ENCODE measurements at regions not wholly inside any gene's neighbourhood (a gene's known extent, or its start where the extent isn't known, plus 50 kb on each side); places are given as distances from the start of the nearest gene placed in this dataset.

DNA sequence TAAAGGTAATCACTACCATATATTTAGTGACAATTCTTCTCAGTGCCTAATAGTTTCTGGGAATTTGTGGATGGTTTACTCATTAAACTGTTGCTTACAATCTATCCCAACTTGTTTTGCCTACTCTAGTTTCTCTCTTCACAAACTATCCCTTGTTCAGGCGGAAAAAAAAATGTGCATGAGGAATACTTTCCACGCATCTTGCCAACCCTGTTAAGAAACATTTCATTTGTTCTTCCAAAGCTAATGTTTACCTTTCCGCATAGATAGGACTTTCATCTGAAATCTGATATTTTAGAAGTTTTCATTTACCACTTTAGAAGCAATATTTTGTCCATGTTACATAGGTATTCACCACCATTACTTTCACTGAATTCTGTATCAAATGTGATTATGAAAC lies 191.9 kb downstream of the MDFIC start:
- ChIA-PET CTCF (no interaction called here), POLR2A (ENCODE audit: low non-redundant PET) (no interaction called here)
- TF ChIP-seq, protein P1, sequence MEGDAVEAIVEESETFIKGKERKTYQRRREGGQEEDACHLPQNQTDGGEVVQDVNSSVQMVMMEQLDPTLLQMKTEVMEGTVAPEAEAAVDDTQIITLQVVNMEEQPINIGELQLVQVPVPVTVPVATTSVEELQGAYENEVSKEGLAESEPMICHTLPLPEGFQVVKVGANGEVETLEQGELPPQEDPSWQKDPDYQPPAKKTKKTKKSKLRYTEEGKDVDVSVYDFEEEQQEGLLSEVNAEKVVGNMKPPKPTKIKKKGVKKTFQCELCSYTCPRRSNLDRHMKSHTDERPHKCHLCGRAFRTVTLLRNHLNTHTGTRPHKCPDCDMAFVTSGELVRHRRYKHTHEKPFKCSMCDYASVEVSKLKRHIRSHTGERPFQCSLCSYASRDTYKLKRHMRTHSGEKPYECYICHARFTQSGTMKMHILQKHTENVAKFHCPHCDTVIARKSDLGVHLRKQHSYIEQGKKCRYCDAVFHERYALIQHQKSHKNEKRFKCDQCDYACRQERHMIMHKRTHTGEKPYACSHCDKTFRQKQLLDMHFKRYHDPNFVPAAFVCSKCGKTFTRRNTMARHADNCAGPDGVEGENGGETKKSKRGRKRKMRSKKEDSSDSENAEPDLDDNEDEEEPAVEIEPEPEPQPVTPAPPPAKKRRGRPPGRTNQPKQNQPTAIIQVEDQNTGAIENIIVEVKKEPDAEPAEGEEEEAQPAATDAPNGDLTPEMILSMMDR (conservative IDR thresholded peaks at IDR 0.05; ENCODE audit: low read depth, low read length), result no peak
- TF ChIP-seq EZH2 (IDR thresholded peaks at IDR 0.05; ENCODE audit: borderline replicate concordance, low read depth, low read length, poor library complexity, severe bottlenecking), result no peak

DNA sequence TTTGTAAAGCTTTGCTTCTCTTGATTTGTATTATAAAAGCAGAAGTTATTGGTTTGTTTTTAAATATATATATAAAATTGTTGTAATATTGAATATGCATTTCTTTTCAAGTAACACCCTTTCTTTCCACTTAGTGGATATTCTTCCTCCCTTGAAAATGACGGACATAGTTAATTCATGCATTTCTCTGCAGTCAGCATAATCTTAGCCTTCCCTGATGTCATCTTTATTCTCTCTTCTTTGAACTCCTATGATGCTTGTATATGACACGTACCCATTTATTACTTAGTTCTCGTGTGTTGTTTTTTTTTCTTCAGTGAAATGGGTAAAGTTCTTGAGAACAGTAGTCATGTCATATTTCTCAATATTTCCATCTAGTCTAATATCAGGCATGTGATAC lies 191.2 kb downstream of the MDFIC start:
- Histone ChIP-seq H3K9me3 (ENCODE audit: low read depth, low read length, poor library complexity, severe bottlenecking) (no peaks in the 10 kb centered on the region), H3K36me3 (ENCODE audit: insufficient read depth, low read length, poor library complexity, severe bottlenecking) (no peaks in the 10 kb centered on the region), H3K4me3 (ENCODE audit: low read depth, low read length, poor library complexity, severe bottlenecking) (no peak overlapping the region), H3K4me1 (ENCODE audit: insufficient read depth, low read length, poor library complexity, severe bottlenecking) (no peaks in the 10 kb centered on the region), H3K27me3 (replicated peaks; ENCODE audit: insufficient read depth, low read depth, low read length, poor library complexity) (no peaks in the 10 kb centered on the region), H3K27ac (ENCODE audit: low read depth, low read length, poor library complexity, severe bottlenecking) (no peak overlapping the region)
- no TSS peak for BruUV-seq (replicated peaks)
- CTCF ChIA-PET, result no interaction called here
- POLR2A ChIA-PET (ENCODE audit: low non-redundant PET), result no interaction called here
- intact Hi-C loops (cut with micrococcal nuclease; ENCODE audit: unreplicated experiment), result no loop called here
- no peak for TF ChIP-seq EZH2 (IDR thresholded peaks at IDR 0.05; ENCODE audit: borderline replicate concordance, low read depth, low read length, poor library complexity, severe bottlenecking)
- TF ChIP-seq, protein P1 (conservative IDR thresholded peaks at IDR 0.05; ENCODE audit: low read depth, low read length), result no peak
- DNase-seq (ENCODE audit: low spot score), result no peak

More for the DNA sequence above, 191.9 kb downstream of the MDFIC start:
- H3K27ac ChIP-seq (ENCODE audit: low read depth, low read length, poor library complexity, severe bottlenecking), result no peak overlapping the region
- no peaks in the 10 kb centered on the region for H3K4me1 ChIP-seq (ENCODE audit: insufficient read depth, low read length, poor library complexity, severe bottlenecking)
- no peaks in the 10 kb centered on the region for H3K36me3 ChIP-seq (ENCODE audit: insufficient read depth, low read length, poor library complexity, severe bottlenecking)
- no TSS peak for BruUV-seq (replicated peaks)
- intact Hi-C loops (cut with micrococcal nuclease; ENCODE audit: unreplicated experiment), result no loop called here
- no peaks in the 10 kb centered on the region for H3K27me3 ChIP-seq (replicated peaks; ENCODE audit: insufficient read depth, low read depth, low read length, poor library complexity)
- H3K9me3 ChIP-seq (ENCODE audit: low read depth, low read length, poor library complexity, severe bottlenecking), result no peaks in the 10 kb centered on the region
- DNase-seq (ENCODE audit: low spot score), result no peak
- no peak overlapping the region for H3K4me3 ChIP-seq (ENCODE audit: low read depth, low read length, poor library complexity, severe bottlenecking)

DNA sequence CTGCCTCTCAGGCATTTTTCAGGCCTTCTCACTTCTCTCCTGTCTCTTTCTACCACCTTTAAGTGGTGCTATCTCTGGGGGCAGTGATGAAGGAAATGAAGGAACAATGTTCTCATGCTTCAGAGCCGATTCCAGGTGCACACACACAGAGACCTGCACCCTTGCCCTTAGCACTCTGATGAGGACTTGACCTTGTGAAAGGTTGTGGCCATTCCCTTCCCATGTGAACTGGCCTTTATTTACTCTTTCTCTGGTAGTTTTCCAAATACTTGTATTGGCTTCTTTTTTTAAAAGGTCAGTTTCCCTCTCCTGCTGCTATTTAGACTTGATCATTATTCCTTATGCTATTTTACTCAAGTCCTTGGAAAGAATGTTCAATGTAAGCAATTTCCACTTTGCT lies 188.6 kb downstream of the MDFIC start:
- Histone ChIP-seq H3K27me3 (replicated peaks; ENCODE audit: insufficient read depth, low read depth, low read length, poor library complexity) (no peaks in the 10 kb centered on the region), H3K36me3 (ENCODE audit: insufficient read depth, low read length, poor library complexity, severe bottlenecking) (no peaks in the 10 kb centered on the region), H3K4me1 (ENCODE audit: insufficient read depth, low read length, poor library complexity, severe bottlenecking) (no peaks in the 10 kb centered on the region), H3K9me3 (ENCODE audit: low read depth, low read length, poor library complexity, severe bottlenecking) (no peaks in the 10 kb centered on the region), H3K27ac (ENCODE audit: low read depth, low read length, poor library complexity, severe bottlenecking) (no peak overlapping the region), H3K4me3 (ENCODE audit: low read depth, low read length, poor library complexity, severe bottlenecking) (no peak overlapping the region)
- ChIA-PET CTCF (no interaction called here), POLR2A (ENCODE audit: low non-redundant PET) (no interaction called here)
- intact Hi-C loops (cut with micrococcal nuclease; ENCODE audit: unreplicated experiment), result no loop called here
- DNase-seq (ENCODE audit: low spot score), result no peak
- TF ChIP-seq, protein P1 (conservative IDR thresholded peaks at IDR 0.05; ENCODE audit: low read depth, low read length), result no peak
- no peak for TF ChIP-seq EZH2 (IDR thresholded peaks at IDR 0.05; ENCODE audit: borderline replicate concordance, low read depth, low read length, poor library complexity, severe bottlenecking)
- no TSS peak for BruUV-seq (replicated peaks)

All from A673 (cell line).